Heart left ventricle (tissue), 13 donors: ENCODE measurements at regions not wholly inside any gene's neighbourhood (a gene's known extent, or its start where the extent isn't known, plus 50 kb on each side); places are given as distances from the start of the nearest gene placed in this dataset.

ENCODE experiments used
- POLR2A ChIP-seq, 2 donors: fragments of 450-650 bp; IDR thresholded peaks; one replicate each; pipeline ENCODE4 v1.6.1; 2017; ENCODE audit warnings: antibody characterized with exemption in 2 of 2, mild to moderate bottlenecking in 2 of 2, moderate library complexity in 2 of 2
- TF ChIP-seq, protein P1 (sequence below), 12 donors: fragments of 200-600 bp; sonication (generic) in 4 of 12; IDR thresholded peaks; one replicate each; pipeline versions ENCODE4 v1.5.0 to v1.8.0; 2018 to 2022; ENCODE audit warnings: antibody characterized with exemption in 12 of 12, mild to moderate bottlenecking in 5 of 12
- donor health status: ischemic (EF 13 %, LVEDD 7.1; RV severe dilation, severe dysfunction).
- donor health status: DM: no; HTN: yes; CAD: no.
- donor health status: DM: no; HTN: no; CAD: no.
- donor health status: ischemic (EF 25% LVEDD 6.9; RV normal size, moderate dysfunction).
- donor health status: ischemic (EF 25% LVEDD 5.7; RV mildly dilated, moderate dysfunction).
- donor health status: ischemic (EF 35%, LVEDD 5.7; RV mildly dilated, moderate dysfunction).
- donor health status: nonischemic (EF 11% LVEDD 7.7; RV severe dilation, severe dysfunction).
- donor health status: DM: yes; HTN: yes; CAD: no.
- donor health status: PGD.
- donor health status: ischemic (EF 29% LVEDD 5.4; RV normal size, mild dysfunction).
- donor health status: nonischemic (EF 23%, LVEDD 6.1; RV moderate dilation, normal function).

DNA sequence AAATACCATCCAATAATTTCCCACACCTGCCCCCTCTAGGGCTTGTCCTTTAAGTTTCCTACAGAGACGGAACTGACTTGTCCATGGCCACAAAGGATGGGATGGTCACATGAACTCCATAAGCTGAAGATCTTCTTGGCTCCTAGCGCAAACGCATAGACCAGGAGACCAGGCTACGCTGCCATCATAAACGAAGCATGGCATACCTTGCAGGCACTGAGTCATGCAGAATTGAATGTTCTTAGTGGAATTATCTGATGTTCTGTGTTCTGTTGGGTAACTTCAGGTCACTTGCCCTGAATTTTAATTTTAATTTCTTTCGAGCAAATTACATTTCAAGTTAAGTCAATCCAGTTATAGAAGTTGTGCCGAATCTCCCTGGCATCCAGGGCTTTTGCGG is 96.4 kb upstream of the STARD13 start:
- TF ChIP-seq, protein P1, sequence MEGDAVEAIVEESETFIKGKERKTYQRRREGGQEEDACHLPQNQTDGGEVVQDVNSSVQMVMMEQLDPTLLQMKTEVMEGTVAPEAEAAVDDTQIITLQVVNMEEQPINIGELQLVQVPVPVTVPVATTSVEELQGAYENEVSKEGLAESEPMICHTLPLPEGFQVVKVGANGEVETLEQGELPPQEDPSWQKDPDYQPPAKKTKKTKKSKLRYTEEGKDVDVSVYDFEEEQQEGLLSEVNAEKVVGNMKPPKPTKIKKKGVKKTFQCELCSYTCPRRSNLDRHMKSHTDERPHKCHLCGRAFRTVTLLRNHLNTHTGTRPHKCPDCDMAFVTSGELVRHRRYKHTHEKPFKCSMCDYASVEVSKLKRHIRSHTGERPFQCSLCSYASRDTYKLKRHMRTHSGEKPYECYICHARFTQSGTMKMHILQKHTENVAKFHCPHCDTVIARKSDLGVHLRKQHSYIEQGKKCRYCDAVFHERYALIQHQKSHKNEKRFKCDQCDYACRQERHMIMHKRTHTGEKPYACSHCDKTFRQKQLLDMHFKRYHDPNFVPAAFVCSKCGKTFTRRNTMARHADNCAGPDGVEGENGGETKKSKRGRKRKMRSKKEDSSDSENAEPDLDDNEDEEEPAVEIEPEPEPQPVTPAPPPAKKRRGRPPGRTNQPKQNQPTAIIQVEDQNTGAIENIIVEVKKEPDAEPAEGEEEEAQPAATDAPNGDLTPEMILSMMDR (IDR thresholded peaks at IDR 0.05), result no peak
- no peak for TF ChIP-seq POLR2A (IDR thresholded peaks at IDR 0.05)
